GM11168 (cell line): ENCODE measurements at regions not wholly inside any gene's neighbourhood (a gene's known extent, or its start where the extent isn't known, plus 50 kb on each side); places are given as distances from the start of the nearest gene placed in this dataset.

Source experiments
- in situ Hi-C: fragments of 300-500 bp; cut with MboI; formaldehyde crosslinking; loops from one replicate; pipeline ENCODE4 v1.12.0; 2022; ENCODE audit warnings: low sequenced_read_pairs; ENCODE audit not compliant: unreplicated experiment

- in situ Hi-C loops = no loop called here
Measured at GRCh38 chr1:187281085-187281484, 452.3 kb downstream of the PLA2G4A start.

DNA sequence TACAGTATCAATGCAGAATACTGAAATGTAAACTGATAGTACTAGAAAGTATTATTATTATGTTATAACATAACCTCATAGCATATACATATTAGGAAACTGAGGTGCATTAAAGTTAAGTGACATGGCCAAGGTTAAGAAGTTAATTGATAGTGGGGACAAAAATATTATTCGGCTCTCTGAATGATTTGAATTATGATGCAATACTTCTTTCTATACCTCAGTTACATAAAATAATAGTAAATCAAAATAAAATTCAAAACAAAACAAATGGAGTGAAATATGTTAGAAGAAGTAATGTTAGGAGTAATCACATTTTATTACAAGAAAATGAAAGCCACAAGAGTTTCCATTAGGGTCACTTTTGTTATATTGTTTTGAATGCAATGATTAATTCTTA, 455.2 kb downstream of the PLA2G4A start:
- in situ Hi-C loops = no loop called here

DNA sequence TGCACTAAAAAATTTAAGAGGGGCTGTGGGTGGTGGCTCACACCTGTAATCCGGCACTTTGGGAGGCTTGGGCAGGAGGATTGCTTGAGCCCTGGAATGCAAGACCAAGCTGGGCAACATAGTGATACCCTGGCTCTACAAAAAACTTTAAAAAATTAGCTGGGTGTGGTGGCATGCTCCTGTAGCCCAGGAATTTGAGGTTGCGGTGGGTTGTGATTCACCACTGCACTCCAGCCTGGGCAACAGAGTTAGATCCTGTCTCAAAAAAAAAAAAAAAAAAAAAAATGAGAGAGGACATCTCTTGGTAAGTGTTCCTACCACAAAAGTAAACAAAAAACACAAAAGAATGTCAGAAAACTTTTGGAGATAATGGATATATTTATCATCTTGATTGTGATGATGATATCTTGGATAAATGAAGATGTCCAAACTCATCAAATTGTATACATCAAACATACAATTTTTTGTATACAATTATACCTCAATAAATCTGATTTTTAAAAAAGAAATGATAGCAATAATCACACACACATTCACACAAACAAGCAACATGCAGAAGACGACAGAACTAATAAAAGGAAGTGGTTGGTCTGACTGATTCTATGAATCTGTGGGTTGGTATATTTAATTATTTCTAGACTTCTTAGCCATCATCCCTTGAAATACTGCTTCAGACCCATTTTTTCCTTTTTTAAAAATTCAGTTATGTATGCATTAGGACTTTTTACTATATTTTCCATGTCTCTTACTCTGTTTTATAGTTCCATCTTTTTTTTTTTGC, 465.9 kb downstream of the PLA2G4A start:
- in situ Hi-C loops = no loop called here

GRCh38 chr1:187300081-187300480, 471.3 kb downstream of the PLA2G4A start:
- in situ Hi-C loops = no loop called here

- in situ Hi-C loops = no loop called here
Measured at GRCh38 chr1:187306710-187307415, 478.1 kb downstream of the PLA2G4A start.

- in situ Hi-C loops = no loop called here
Measured at GRCh38 chr1:187310038-187310631, 481.4 kb downstream of the PLA2G4A start.

GRCh38 chr1:187313115-187313514, 484.4 kb downstream of the PLA2G4A start:
- in situ Hi-C loops = no loop called here

GRCh38 chr1:187326557-187326956, 497.8 kb downstream of the PLA2G4A start:
- in situ Hi-C loops = no loop called here

DNA sequence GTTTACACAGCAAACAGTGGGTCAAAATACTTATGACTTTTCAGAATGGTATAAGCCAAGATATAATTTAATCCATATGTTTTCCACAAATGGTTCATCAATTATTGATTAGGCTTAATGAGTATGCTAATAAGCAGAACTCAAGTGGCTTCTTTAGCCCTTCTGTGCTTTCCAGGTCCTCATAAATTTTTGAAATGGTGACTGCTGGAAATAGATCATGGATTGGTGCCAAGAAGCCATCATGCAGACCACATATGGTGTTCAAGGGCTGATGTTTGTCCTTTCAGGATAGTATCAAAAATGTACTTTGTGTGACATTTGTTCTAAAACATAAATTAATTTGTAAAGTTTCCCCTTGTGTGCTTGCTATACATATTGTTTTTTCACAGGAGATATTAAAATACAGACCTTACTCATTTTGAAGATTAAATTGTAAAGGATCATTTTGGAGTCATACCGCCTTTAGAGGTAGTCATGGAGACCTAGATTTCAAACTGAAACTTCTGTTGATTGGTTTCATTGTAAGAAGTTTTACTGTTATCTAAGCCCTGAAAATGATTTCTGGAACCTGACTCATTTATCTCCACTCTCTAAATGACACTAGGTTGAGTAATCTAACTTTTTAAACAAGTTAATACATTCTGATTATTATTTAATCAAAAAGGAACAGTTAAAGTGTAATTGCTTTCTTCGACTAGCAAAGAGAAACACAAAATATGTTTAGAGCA, 507.9 kb downstream of the PLA2G4A start:
- in situ Hi-C loops = no loop called here

DNA sequence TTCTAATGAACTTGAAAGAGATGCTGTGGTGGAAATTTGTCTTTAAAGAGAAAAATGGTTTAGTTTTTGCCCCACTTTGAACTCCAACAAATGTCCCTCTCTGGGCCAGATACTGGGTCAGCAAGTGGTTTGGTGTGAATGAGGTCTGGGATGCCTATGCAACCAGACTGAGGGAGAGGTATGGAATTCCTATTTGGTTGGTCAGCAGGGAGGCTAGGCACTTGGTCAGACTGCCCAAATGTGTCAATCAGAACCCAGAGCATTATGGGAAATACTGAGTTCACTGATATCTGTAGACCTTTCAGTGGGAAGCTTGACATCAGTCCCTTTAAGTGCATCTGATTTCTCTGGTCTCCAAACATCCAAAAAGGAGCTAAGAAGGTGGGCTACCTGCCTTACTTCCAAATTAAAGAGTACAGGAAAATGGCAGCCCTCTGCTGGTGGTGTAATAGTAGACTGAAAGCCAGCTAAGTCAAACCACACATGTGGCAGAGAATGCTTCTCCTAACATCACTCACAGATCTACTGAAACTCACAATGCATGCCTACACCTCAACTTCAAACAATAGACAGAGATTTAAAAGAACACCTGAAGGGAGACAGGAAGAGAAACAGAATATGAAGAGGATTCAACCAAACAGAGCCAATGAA, 510.1 kb downstream of the PLA2G4A start:
- in situ Hi-C loops = no loop called here

DNA sequence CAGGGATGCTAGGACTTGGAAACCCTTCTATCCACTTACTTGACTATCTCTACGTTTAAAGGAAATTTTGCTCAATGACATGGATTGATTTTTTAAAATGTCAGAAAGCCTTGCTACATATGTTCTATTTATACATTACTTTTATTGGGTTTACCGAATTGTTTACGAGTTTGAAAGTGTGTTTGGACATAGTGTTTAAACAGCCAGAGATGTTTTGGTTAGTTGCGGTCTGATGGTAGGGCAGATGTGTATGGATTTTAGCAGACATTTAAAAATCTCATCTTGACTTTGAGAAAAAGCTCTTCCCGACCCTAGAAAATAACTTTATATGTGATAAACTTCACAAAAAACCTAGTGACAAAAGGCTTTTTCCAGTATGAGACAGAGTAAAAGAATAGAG, 513.7 kb downstream of the PLA2G4A start:
- in situ Hi-C loops = no loop called here

DNA sequence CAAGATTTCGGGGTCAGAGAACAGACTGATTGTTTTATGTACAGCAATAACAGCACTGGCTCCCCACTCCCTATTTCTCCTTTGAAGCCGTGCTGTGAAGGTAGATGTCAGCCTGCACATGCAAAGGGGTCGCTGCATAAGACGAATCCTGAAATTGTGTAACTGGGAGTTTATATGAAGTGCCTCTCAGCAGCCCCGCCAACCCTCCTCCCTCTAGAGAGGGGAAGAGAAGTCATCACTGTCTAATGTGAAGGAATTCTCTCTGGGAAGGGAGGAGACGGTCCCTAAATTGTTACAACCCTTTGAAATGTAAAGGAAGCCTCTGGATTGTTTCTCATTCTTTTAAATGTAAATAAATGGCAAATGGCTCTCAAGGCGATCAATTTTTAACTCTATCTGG, 545.3 kb downstream of the PLA2G4A start:
- in situ Hi-C loops = no loop called here

GRCh38 chr1:187374742-187375141, 546.0 kb downstream of the PLA2G4A start:
- in situ Hi-C loops = no loop called here

- in situ Hi-C loops = no loop called here
Measured at GRCh38 chr1:187383366-187383765, 554.6 kb downstream of the PLA2G4A start.

GRCh38 chr1:187384504-187384903, 555.8 kb downstream of the PLA2G4A start:
- in situ Hi-C loops = no loop called here

- in situ Hi-C loops = no loop called here
Measured at GRCh38 chr1:187390215-187390818, 561.6 kb downstream of the PLA2G4A start.

- in situ Hi-C loops = no loop called here
Measured at GRCh38 chr1:187396226-187396625, 567.5 kb downstream of the PLA2G4A start.

DNA sequence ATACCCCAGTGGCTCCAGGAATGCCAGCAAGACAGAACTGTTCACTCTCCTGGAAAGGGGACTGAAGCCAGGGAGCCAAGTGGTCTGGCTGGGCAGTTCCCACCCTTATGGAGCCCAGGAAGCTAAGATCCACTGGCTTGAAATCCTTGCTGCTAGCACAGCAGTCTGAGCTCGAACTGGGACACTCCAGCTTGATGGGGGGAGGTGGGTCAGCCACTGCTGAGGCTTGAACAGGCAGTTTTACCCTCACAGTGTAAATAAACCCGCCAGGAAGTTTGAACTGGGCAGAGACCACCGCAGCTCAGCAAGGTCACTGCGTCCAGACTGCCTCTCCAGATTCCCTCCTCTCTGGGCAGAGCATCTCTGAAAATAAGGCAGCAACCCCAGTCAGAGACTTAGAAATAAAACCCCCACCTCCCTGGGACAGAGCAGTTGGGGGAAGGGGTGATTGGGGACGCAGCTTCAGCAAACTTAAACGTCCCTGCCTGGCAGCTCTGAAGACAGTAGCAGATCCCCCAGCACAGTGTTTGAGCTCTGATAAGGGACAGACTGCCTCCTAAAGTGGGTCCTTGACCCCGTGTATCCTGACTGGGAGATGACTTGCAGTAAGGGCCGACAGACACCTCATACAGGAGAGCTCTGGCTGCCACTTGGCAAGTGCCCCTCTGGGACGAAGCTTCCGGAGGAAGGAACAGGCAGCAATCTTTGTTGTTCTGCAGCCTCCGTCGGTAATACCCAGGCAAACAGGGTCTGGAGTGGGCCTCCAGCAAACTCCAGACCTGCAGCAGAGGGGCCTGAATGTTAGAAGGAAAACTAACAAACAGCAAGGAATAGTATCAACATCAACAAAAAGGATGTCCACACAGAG, 568.4 kb downstream of the PLA2G4A start:
- in situ Hi-C loops = no loop called here
